ENCODE measurements at regions not wholly inside any gene's neighbourhood (a gene's known extent, or its start where the extent isn't known, plus 50 kb on each side); places are given as distances from the start of the nearest gene placed in this dataset.

- Histone ChIP-seq H3K4me3 (replicated peaks in 1 of 3; ENCODE audit: insufficient read depth in 1 of 3, low read depth in 2 of 3, low read length in 3 of 3) (no peak overlapping the region), H3K27ac (ENCODE audit: extremely low read length, insufficient read depth, low read length) (no peak overlapping the region), H3K79me2 (ENCODE audit: insufficient read depth, low read length) (no peaks in the 10 kb centered on the region), H3K36me3 (replicated peaks in 1 of 2; ENCODE audit: control insufficient read depth in 1 of 2, insufficient read depth in 2 of 2, low read length in 2 of 2) (no peaks in the 10 kb centered on the region), H3K4me1 (ENCODE audit: insufficient read depth, low read length) (no peaks in the 10 kb centered on the region), H3K9ac (ENCODE audit: insufficient read depth, low read depth, low read length) (no peak overlapping the region), H3K27me3 (ENCODE audit: control insufficient read depth in 1 of 2, insufficient read depth in 2 of 2, low read length in 2 of 2) (no peaks in the 10 kb centered on the region), H3K9me3 (ENCODE audit: low read length) (no peaks in the 10 kb centered on the region), H4K20me1 (ENCODE audit: insufficient read depth, low read length) (no peaks in the 10 kb centered on the region), H2AFZ (ENCODE audit: low read length) (no peak overlapping the region), H3K4me2 (ENCODE audit: low read depth, low read length) (no peak overlapping the region)
- DNase-seq (ENCODE audit: low spot score) (no peak), ATAC-seq (no peak), FAIRE-seq (no peak)
- intact Hi-C loops (cut with micrococcal nuclease; ENCODE audit: unreplicated experiment) = no loop called here
- no TSS peak for BruUV-seq (replicated peaks)
- TF ChIP-seq KLF11 (CRISPR knock-in tag; IDR thresholded peaks at IDR 0.05) (no peak), ZUFSP (CRISPR knock-in tag; IDR thresholded peaks at IDR 0.05; ENCODE audit: borderline replicate concordance) (no peak), ZNF18 (CRISPR knock-in tag; IDR thresholded peaks at IDR 0.05; ENCODE audit: insufficient replicate concordance) (no peak), ZNF503 (CRISPR knock-in tag; IDR thresholded peaks at IDR 0.05) (no peak), RARG (CRISPR knock-in tag; IDR thresholded peaks at IDR 0.05; ENCODE audit: low read depth) (no peak), RFX1 (IDR thresholded peaks at IDR 0.05) (no peak), SIN3B (IDR thresholded peaks at IDR 0.05; ENCODE audit: low read length) (no peak), PBX3 (CRISPR knock-in tag; IDR thresholded peaks at IDR 0.05; ENCODE audit: borderline replicate concordance) (no peak), MTA3 (CRISPR knock-in tag; IDR thresholded peaks at IDR 0.05) (no peak), BORCS8-MEF2B (CRISPR knock-in tag; IDR thresholded peaks at IDR 0.05) (no peak), TBX2 (CRISPR knock-in tag; IDR thresholded peaks at IDR 0.05; ENCODE audit: borderline replicate concordance) (no peak), ZNF205 (CRISPR knock-in tag; IDR thresholded peaks at IDR 0.05) (no peak), MED1 (CRISPR knock-in tag; IDR thresholded peaks at IDR 0.05) (no peak)
- POLR2A ChIA-PET = no interaction called here
- in situ Hi-C loops (cut with HindIII; ENCODE audit: extremely low pct_ligation_motif_present, low pct_unique_long_range_greater_than_20kb) = no loop called here
- CTCF ChIA-PET (ENCODE audit: low intra/inter-chr PET ratio, low total read pairs) = no interaction called here
Observed at GRCh38 chr3:162421721-162422120, 925.1 kb downstream of the OTOL1 start.

Data from HepG2 (cell line).